SK-N-SH (cell line): ENCODE measurements at regions not wholly inside any gene's neighbourhood (a gene's known extent, or its start where the extent isn't known, plus 50 kb on each side); places are given as distances from the start of the nearest gene placed in this dataset.

Experiments
- CTCF ChIA-PET: fragments of 300-600, 350-600 bp; formaldehyde crosslinking; extraction: SDS; loops from one replicate; lab custom pipeline; 2021; lab: Yijun Ruan, JAX
- POLR2A ChIA-PET: fragments of 350-600 bp; sonication (Branson Sonifier 250); formaldehyde crosslinking; extraction: SDS; loops from one replicate; lab custom pipeline; 2020; ENCODE audit warnings: antibody characterized with exemption, inconsistent platforms; lab: Yijun Ruan, JAX
- DNase-seq: peaks from one replicate; pipeline ENCODE4 v3.0.0; 2012
- H2AFZ ChIP-seq: fragments of 200-600 bp; sonication (generic); 2 replicates; pipeline ENCODE4 v1.8.1; 2016; ENCODE audit warnings: antibody characterized with exemption, mild to moderate bottlenecking, low read depth
- H3F3A ChIP-seq: fragments of 200-600 bp; sonication (generic); replicated peaks from 2 replicates; pipeline ENCODE3; 2016; ENCODE audit warnings: antibody characterized with exemption, mild to moderate bottlenecking; ENCODE audit not compliant: insufficient read depth
- H3K27ac ChIP-seq, 2 experiments: fragments of 200-500 bp in 1 of 2; fragments of 200-600 bp in 1 of 2; sonication (Bioruptor generic) in 1 of 2; sonication (generic), shearing (Covaris generic) in 1 of 2; 2 replicates each; pipeline versions ENCODE4 v1.5.1 to v1.6.1; 2014 to 2016; ENCODE audit warnings: low read depth in 2 of 2, inconsistent platforms in 1 of 2, low read length in 1 of 2, mild to moderate bottlenecking in 1 of 2, mixed read lengths in 1 of 2
- H3K27me3 ChIP-seq: fragments of 200-600 bp; sonication (generic), shearing (Covaris generic); 2 replicates; pipeline ENCODE4 v1.6.1; 2016; ENCODE audit warnings: mixed run types; ENCODE audit not compliant: insufficient read depth
- H3K36me3 ChIP-seq, 2 experiments: fragments of 200-500 bp in 1 of 2; fragments of 200-600 bp in 1 of 2; sonication (Bioruptor generic) in 1 of 2; sonication (generic) in 1 of 2; replicated peaks in 1 of 2; 2 replicates each; pipeline versions ENCODE3 to v1.5.1; 2014 to 2016; ENCODE audit warnings: low read length in 1 of 2, mild to moderate bottlenecking in 1 of 2; ENCODE audit not compliant: insufficient read depth in 2 of 2, control insufficient read depth in 1 of 2
- H3K4me1 ChIP-seq, 2 experiments: fragments of 200-500 bp in 1 of 2; fragments of 200-600 bp in 1 of 2; sonication (Bioruptor generic) in 1 of 2; sonication (generic), shearing (Covaris generic) in 1 of 2; 2 replicates each; pipeline versions ENCODE4 v1.5.1 to v1.6.1; 2014 to 2016; ENCODE audit warnings: low read depth in 1 of 2, low read length in 1 of 2, mixed run types in 1 of 2; ENCODE audit not compliant: insufficient read depth in 2 of 2, control insufficient read depth in 1 of 2
- H3K4me2 ChIP-seq: fragments of 200-600 bp; sonication (generic), shearing (Covaris generic); 2 replicates; pipeline ENCODE4 v1.6.1; 2017; ENCODE audit warnings: mixed run types
- H3K4me3 ChIP-seq, 2 experiments: fragments of 200-500 bp in 1 of 2; fragments of 200-600 bp in 1 of 2; sonication (Bioruptor generic) in 1 of 2; sonication (generic), shearing (Covaris generic) in 1 of 2; 2 replicates each; pipeline versions ENCODE4 v1.5.1 to v1.8.1; 2014 to 2016; ENCODE audit warnings: low read depth in 2 of 2, inconsistent platforms in 1 of 2, low read length in 1 of 2, mild to moderate bottlenecking in 1 of 2, mixed read lengths in 1 of 2, moderate library complexity in 1 of 2
- H3K79me2 ChIP-seq: fragments of 200-600 bp; sonication (generic); 2 replicates; pipeline ENCODE4 v1.8.1; 2017; ENCODE audit warnings: mild to moderate bottlenecking; ENCODE audit not compliant: insufficient read depth
- H3K9ac ChIP-seq: fragments of 200-600 bp; sonication (generic); 2 replicates; pipeline ENCODE4 v1.6.1; 2017; ENCODE audit warnings: mixed run types
- H3K9me2 ChIP-seq: fragments of 200-600 bp; sonication (generic); 2 replicates; pipeline ENCODE4 v1.6.1; 2017; ENCODE audit warnings: mixed run types
- H3K9me3 ChIP-seq: fragments of 200-600 bp; sonication (generic); 2 replicates; pipeline ENCODE4 v1.6.1; 2017; ENCODE audit warnings: mixed run types, mild to moderate bottlenecking, moderate library complexity
- H4K20me1 ChIP-seq: fragments of 200-600 bp; sonication (generic); 2 replicates; pipeline ENCODE4 v1.6.1; 2017; ENCODE audit warnings: mild to moderate bottlenecking, mixed run types; ENCODE audit not compliant: insufficient read depth
- FOXJ3 ChIP-seq: sonication (generic); formaldehyde crosslinking; IDR thresholded peaks from 2 replicates; pipeline ENCODE4 v1.5.1; 2020; ENCODE audit warnings: mild to moderate bottlenecking, missing genetic modification reagents
- NFIC ChIP-seq: IDR thresholded peaks from 2 replicates; pipeline ENCODE4 v1.4.0; 2012; ENCODE audit warnings: borderline replicate concordance
- NRF1 ChIP-seq: IDR thresholded peaks from 2 replicates; pipeline ENCODE4 v1.6.1; 2012; ENCODE audit warnings: low read depth, mild to moderate bottlenecking, low read length
- RAD21 ChIP-seq: IDR thresholded peaks from 2 replicates; pipeline ENCODE4 v1.6.1; 2012; ENCODE audit warnings: mild to moderate bottlenecking, low read length
- REST ChIP-seq: IDR thresholded peaks from 2 replicates; pipeline ENCODE4 v1.6.1; 2012; ENCODE audit warnings: mild to moderate bottlenecking, low read depth, low read length, moderate library complexity
- TAF1 ChIP-seq: IDR thresholded peaks from 2 replicates; pipeline ENCODE4 v1.6.1; 2012; ENCODE audit warnings: low read depth, mild to moderate bottlenecking, low read length, moderate library complexity, borderline replicate concordance
- WGBS: methylation state at CpG from one replicate; pipeline ENCODE4 v1.1.6; 2017; ENCODE audit warnings: low lambda C conversion rate; 5-methylcytosine and 5-hydroxymethylcytosine counted together
- TF ChIP-seq, protein P1 (sequence below): fragments of 200-600 bp; sonication (generic); IDR thresholded peaks from 2 replicates; pipeline ENCODE4 v1.6.1; 2017; ENCODE audit warnings: antibody characterized with exemption, mild to moderate bottlenecking, moderate library complexity
- TF ChIP-seq, protein P2 (sequence below): fragments of 150-350 bp; IDR thresholded peaks from 2 replicates; pipeline ENCODE4 v1.6.1; 2017; ENCODE audit warnings: antibody characterized with exemption, low read length, low read depth, borderline replicate concordance

DNA sequence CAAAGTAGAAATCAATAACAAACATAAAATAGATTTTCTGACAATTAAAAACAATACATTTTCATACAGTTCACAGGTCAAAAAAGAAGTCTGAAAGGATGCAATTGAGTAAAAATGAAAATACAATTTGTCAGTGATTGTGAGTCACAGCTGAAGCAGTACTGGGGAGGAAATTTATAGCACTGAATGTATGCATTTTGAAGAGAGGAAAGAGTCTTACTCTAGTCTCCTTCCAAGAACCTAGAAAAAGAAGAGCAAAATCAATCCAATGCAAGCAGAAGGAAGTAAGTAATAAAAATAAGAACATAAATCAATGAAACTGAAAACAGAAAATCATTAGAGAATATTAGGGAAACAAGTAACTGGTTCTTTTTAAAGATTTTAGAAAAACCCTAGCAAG, 507.2 kb upstream of the IGFBP3 start (continued):
- TF ChIP-seq, protein P1, sequence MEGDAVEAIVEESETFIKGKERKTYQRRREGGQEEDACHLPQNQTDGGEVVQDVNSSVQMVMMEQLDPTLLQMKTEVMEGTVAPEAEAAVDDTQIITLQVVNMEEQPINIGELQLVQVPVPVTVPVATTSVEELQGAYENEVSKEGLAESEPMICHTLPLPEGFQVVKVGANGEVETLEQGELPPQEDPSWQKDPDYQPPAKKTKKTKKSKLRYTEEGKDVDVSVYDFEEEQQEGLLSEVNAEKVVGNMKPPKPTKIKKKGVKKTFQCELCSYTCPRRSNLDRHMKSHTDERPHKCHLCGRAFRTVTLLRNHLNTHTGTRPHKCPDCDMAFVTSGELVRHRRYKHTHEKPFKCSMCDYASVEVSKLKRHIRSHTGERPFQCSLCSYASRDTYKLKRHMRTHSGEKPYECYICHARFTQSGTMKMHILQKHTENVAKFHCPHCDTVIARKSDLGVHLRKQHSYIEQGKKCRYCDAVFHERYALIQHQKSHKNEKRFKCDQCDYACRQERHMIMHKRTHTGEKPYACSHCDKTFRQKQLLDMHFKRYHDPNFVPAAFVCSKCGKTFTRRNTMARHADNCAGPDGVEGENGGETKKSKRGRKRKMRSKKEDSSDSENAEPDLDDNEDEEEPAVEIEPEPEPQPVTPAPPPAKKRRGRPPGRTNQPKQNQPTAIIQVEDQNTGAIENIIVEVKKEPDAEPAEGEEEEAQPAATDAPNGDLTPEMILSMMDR: no peak
- TF ChIP-seq REST (no peak), NFIC (no peak)
- TF ChIP-seq, all 33 proteins: peak for 0

GRCh38 chr7:46424934-46425333, 503.9 kb upstream of the IGFBP3 start:
- Histone ChIP-seq H4K20me1 (no peaks in the 10 kb centered on the region), H2AFZ (no peak overlapping the region), H3K27ac (no peak overlapping the region), H3K4me1 (no peaks in the 10 kb centered on the region), H3K4me2 (no peak overlapping the region), H3K36me3 (no peaks in the 10 kb centered on the region), H3K79me2 (no peaks in the 10 kb centered on the region), H3F3A (no peaks in the 10 kb centered on the region), H3K9me3 (no peaks in the 10 kb centered on the region), H3K9ac (no peak overlapping the region), H3K9me2 (no peaks in the 10 kb centered on the region), H3K27me3 (no peaks in the 10 kb centered on the region), H3K4me3 (no peak overlapping the region)
- no peak for DNase-seq
- CTCF ChIA-PET: no interaction called here
- WGBS: 81% methylated on average over 1 of the region's 1 CpG
- POLR2A ChIA-PET: no interaction called here
- TF ChIP-seq TAF1 (no peak), RAD21 (no peak), REST (no peak), NRF1 (no peak), FOXJ3 (CRISPR knock-in tag) (no peak)
- TF ChIP-seq, protein P2, sequence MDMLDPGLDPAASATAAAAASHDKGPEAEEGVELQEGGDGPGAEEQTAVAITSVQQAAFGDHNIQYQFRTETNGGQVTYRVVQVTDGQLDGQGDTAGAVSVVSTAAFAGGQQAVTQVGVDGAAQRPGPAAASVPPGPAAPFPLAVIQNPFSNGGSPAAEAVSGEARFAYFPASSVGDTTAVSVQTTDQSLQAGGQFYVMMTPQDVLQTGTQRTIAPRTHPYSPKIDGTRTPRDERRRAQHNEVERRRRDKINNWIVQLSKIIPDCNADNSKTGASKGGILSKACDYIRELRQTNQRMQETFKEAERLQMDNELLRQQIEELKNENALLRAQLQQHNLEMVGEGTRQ: no peak
